HCT116 (cell line): ENCODE measurements at regions not wholly inside any gene's neighbourhood (a gene's known extent, or its start where the extent isn't known, plus 50 kb on each side); places are given as distances from the start of the nearest gene placed in this dataset.

Experiments used
- ATAC-seq: fragments of 200-7000 bp; cut with Tn5 transposase; 2 replicates; pipeline ENCODE4 v1.9.1; 2020; ENCODE audit warnings: mild to moderate bottlenecking, moderate library complexity
- BruUV-seq: library from RNA; stranded (reverse); fragments of 400-500 nt; replicated peaks from 2 replicates; lab custom pipeline; 2021; lab: Mats Ljungman, UMichigan
- CTCF ChIA-PET: fragments of 300-600 bp; sonication (Branson Sonifier 250); formaldehyde crosslinking; loops from one replicate; lab custom pipeline; 2021; ENCODE audit warnings: antibody characterized with exemption; lab: Charles Lee
- POLR2A ChIA-PET: fragments of 300-600, 350-600 bp; sonication (Branson Sonifier 250); formaldehyde crosslinking; loops from one replicate; lab custom pipeline; 2021; ENCODE audit warnings: antibody characterized with exemption; lab: Charles Lee
- RAD21 ChIA-PET, 2 experiments: fragments of 300-600 bp; sonication (Branson Sonifier 250); formaldehyde crosslinking; loops; one replicate each; lab custom pipeline; 2023; ENCODE audit warnings: low total read pairs in 2 of 2; ENCODE audit not compliant: uncharacterized antibody in 2 of 2, unreplicated experiment in 2 of 2, low non-redundant PET in 1 of 2; lab: Charles Lee
- DNase-seq: peaks from one replicate; pipeline ENCODE4 v3.0.0-alpha.2; 2010; ENCODE audit warnings: low read depth, low spot score
- H2AFZ ChIP-seq: fragments of 200-600 bp; shearing (Covaris generic), sonication (generic); 2 replicates; pipeline ENCODE4 v1.6.1; 2017; ENCODE audit warnings: low read depth, mixed run types, mixed read lengths, antibody characterized with exemption, low read length; ENCODE audit not compliant: poor library complexity, severe bottlenecking
- H3K27ac ChIP-seq: 2 replicates; pipeline ENCODE4 v1.5.1; 2012; ENCODE audit warnings: low read depth, low read length
- H3K27me3 ChIP-seq: fragments of 200-600 bp; sonication (generic); 2 replicates; pipeline ENCODE4 v1.6.1; 2016; ENCODE audit warnings: mixed run types, low read length, mixed read lengths; ENCODE audit not compliant: insufficient read depth
- H3K36me3 ChIP-seq, 2 experiments: fragments of 200-500 bp in 1 of 2; fragments of 200-600 bp in 1 of 2; sonication (Bioruptor generic) in 1 of 2; sonication (generic) in 1 of 2; 2 replicates each; pipeline versions ENCODE4 v1.5.1 to v1.6.1; 2014 to 2016; ENCODE audit warnings: low read length in 2 of 2, inconsistent platforms in 1 of 2, mixed read lengths in 1 of 2, mixed run types in 1 of 2; ENCODE audit not compliant: insufficient read depth in 2 of 2, control insufficient read depth in 1 of 2
- H3K4me1 ChIP-seq, 2 experiments: fragments of 200-600 bp in 1 of 2; sonication (generic) in 1 of 2; 2 replicates each; pipeline versions ENCODE4 v1.5.1 to v1.6.1; 2012 to 2017; ENCODE audit warnings: low read length in 2 of 2, inconsistent platforms in 1 of 2, mild to moderate bottlenecking in 1 of 2, mixed read lengths in 1 of 2, mixed run types in 1 of 2, moderate library complexity in 1 of 2; ENCODE audit not compliant: insufficient read depth in 2 of 2, control insufficient read depth in 1 of 2
- H3K4me2 ChIP-seq: fragments of 200-600 bp; sonication (generic); 2 replicates; pipeline ENCODE4 v1.6.1; 2017; ENCODE audit warnings: mixed run types, low read length, mixed read lengths
- H3K4me3 ChIP-seq, 2 experiments: fragments of 200-600 bp in 1 of 2; sonication (generic) in 1 of 2; replicated peaks in 1 of 2; 2 replicates each; pipeline ENCODE4 v1.5.1; 2011 to 2016; ENCODE audit warnings: low read length in 2 of 2, control low read depth in 1 of 2, low read depth in 1 of 2, mild to moderate bottlenecking in 1 of 2, mixed read lengths in 1 of 2, mixed run types in 1 of 2
- H3K79me2 ChIP-seq: fragments of 200-600 bp; sonication (generic); 2 replicates; pipeline ENCODE4 v1.6.1; 2017; ENCODE audit warnings: mild to moderate bottlenecking, mixed run types, low read length, moderate library complexity, mixed read lengths; ENCODE audit not compliant: insufficient read depth
- H3K9ac ChIP-seq: fragments of 200-600 bp; sonication (generic); 2 replicates; pipeline ENCODE4 v1.6.1; 2016; ENCODE audit warnings: low read length, mixed read lengths
- H3K9me2 ChIP-seq: fragments of 200-600 bp; sonication (generic), shearing (Covaris generic); 2 replicates; pipeline ENCODE4 v1.6.1; 2017; ENCODE audit warnings: mixed run types, mild to moderate bottlenecking, moderate library complexity; ENCODE audit not compliant: insufficient read depth
- H3K9me3 ChIP-seq, 2 experiments: fragments of 200-500 bp in 1 of 2; fragments of 200-600 bp in 1 of 2; sonication (Bioruptor generic) in 1 of 2; sonication (generic) in 1 of 2; 2 replicates each; pipeline ENCODE4 v1.6.1; 2014 to 2017; ENCODE audit warnings: low read length in 2 of 2, mixed read lengths in 2 of 2, inconsistent platforms in 1 of 2, low read depth in 1 of 2, mild to moderate bottlenecking in 1 of 2, mixed run types in 1 of 2, moderate library complexity in 1 of 2; ENCODE audit not compliant: control insufficient read depth in 1 of 2, insufficient read depth in 1 of 2
- H4K20me1 ChIP-seq: fragments of 200-600 bp; sonication (generic), shearing (Covaris generic); 2 replicates; pipeline ENCODE4 v1.6.1; 2017; ENCODE audit warnings: mixed run types, mild to moderate bottlenecking, moderate library complexity; ENCODE audit not compliant: insufficient read depth
- CBX3 ChIP-seq: IDR thresholded peaks from 2 replicates; pipeline ENCODE4 v1.6.1; 2012; ENCODE audit warnings: low read depth
- CEBPB ChIP-seq: IDR thresholded peaks from 2 replicates; pipeline ENCODE4 v1.6.1; 2012; ENCODE audit warnings: low read depth
- EGR1 ChIP-seq: IDR thresholded peaks from 2 replicates; pipeline ENCODE4 v1.6.1; 2012; ENCODE audit warnings: low read depth
- EZH2 ChIP-seq: fragments of 200-600 bp; sonication (generic); IDR thresholded peaks from 2 replicates; pipeline ENCODE4 v1.6.1; 2017; ENCODE audit warnings: antibody characterized with exemption, mixed run types
- JUND ChIP-seq: IDR thresholded peaks from 2 replicates; pipeline ENCODE4 v1.6.1; 2012
- RAD21 ChIP-seq: IDR thresholded peaks from 2 replicates; pipeline ENCODE4 v1.6.1; 2012; ENCODE audit warnings: low read depth, mild to moderate bottlenecking
- SIN3A ChIP-seq: IDR thresholded peaks from 2 replicates; pipeline ENCODE4 v1.6.1; 2012; ENCODE audit warnings: low read depth
- SP1 ChIP-seq: IDR thresholded peaks from 2 replicates; pipeline ENCODE4 v1.6.1; 2012; ENCODE audit warnings: low read depth
- YY1 ChIP-seq: IDR thresholded peaks from 2 replicates; pipeline ENCODE4 v1.6.1; 2011; ENCODE audit warnings: low read length, low read depth, moderate library complexity, mild to moderate bottlenecking; ENCODE audit not compliant: insufficient replicate concordance; ENCODE audit errors: extremely low read depth
- ZFX ChIP-seq: fragments of 450-650 bp; IDR thresholded peaks from 2 replicates; pipeline ENCODE4 v1.6.1; 2017
- intact Hi-C: fragments of 100-400 bp; cut with micrococcal nuclease; formaldehyde crosslinking; loops from 2 replicates; pipeline ENCODE4 v1.10.0; 2022
- TF ChIP-seq, protein P1 (sequence below): IDR thresholded peaks from 2 replicates; pipeline ENCODE4 v1.6.1; 2011; ENCODE audit warnings: mild to moderate bottlenecking, low read length, moderate library complexity; ENCODE audit not compliant: insufficient replicate concordance; ENCODE audit errors: extremely low read depth
- TF ChIP-seq, protein P2 (sequence below): IDR thresholded peaks from 2 replicates; pipeline ENCODE4 v1.6.1; 2012
- TF ChIP-seq, protein P3 (sequence below), 3 experiments: fragments of 200-600 bp in 1 of 3; sonication (generic) in 1 of 3; IDR thresholded peaks in 2 of 3; conservative IDR thresholded peaks in 1 of 3; 2 replicates each; pipeline ENCODE4 v1.5.1; 2012 to 2017; ENCODE audit warnings: low read depth in 2 of 3, low read length in 2 of 3, antibody characterized with exemption in 1 of 3, borderline replicate concordance in 1 of 3, control low read depth in 1 of 3, mild to moderate bottlenecking in 1 of 3, mixed read lengths in 1 of 3, mixed run types in 1 of 3, moderate library complexity in 1 of 3; ENCODE audit not compliant: insufficient read depth in 1 of 3

DNA sequence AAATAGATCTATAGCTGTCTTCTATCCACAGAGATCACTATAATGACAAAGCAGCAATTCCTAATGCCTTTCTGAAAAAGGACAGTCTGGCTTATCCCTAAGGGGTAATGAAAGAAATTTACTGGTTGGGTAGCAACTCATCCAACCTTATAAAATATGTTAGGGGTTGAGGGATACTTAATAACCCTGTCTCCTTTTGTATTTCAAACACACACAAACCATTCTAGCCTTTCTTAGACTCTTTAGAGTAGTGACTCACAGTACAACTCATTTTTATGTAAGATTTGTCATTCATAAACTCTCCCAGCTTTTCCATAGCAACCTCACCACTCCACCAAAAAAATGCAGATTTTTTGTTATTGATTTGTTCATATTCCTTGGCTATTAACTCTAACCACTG lies 167.9 kb downstream of the FSCB start:
- H3K9me3 ChIP-seq, result 0 out of 4 replicates have a peak, but pooled peaks cover 0 to 4% of the 10 kb centered on the region in 2 experiments
- no TSS peak for BruUV-seq
- no peaks in the 10 kb centered on the region for H3K4me1 ChIP-seq
- no peaks in the 10 kb centered on the region for H3K79me2 ChIP-seq
- ATAC-seq (no peak), DNase-seq (no peak)
- intact Hi-C loops, result no loop called here
- H3K9ac ChIP-seq, result no peak overlapping the region
- H3K9me2 ChIP-seq, result no peaks in the 10 kb centered on the region
- ChIA-PET CTCF (no interaction called here), RAD21 (no interaction called here), POLR2A (no interaction called here)
- H3K27ac ChIP-seq, result no peak overlapping the region
- TF ChIP-seq SIN3A (no peak), RAD21 (no peak), EGR1 (no peak), YY1 (no peak)
- TF ChIP-seq, protein P1, sequence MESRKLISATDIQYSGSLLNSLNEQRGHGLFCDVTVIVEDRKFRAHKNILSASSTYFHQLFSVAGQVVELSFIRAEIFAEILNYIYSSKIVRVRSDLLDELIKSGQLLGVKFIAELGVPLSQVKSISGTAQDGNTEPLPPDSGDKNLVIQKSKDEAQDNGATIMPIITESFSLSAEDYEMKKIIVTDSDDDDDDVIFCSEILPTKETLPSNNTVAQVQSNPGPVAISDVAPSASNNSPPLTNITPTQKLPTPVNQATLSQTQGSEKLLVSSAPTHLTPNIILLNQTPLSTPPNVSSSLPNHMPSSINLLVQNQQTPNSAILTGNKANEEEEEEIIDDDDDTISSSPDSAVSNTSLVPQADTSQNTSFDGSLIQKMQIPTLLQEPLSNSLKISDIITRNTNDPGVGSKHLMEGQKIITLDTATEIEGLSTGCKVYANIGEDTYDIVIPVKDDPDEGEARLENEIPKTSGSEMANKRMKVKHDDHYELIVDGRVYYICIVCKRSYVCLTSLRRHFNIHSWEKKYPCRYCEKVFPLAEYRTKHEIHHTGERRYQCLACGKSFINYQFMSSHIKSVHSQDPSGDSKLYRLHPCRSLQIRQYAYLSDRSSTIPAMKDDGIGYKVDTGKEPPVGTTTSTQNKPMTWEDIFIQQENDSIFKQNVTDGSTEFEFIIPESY, result no peak
- H3K27me3 ChIP-seq, result no peaks in the 10 kb centered on the region
- H3K36me3 ChIP-seq, result no peaks in the 10 kb centered on the region
- no peaks in the 10 kb centered on the region for H4K20me1 ChIP-seq
- no peak overlapping the region for H3K4me2 ChIP-seq
- H3K4me3 ChIP-seq, result no peak overlapping the region
- H2AFZ ChIP-seq, result no peak overlapping the region

DNA sequence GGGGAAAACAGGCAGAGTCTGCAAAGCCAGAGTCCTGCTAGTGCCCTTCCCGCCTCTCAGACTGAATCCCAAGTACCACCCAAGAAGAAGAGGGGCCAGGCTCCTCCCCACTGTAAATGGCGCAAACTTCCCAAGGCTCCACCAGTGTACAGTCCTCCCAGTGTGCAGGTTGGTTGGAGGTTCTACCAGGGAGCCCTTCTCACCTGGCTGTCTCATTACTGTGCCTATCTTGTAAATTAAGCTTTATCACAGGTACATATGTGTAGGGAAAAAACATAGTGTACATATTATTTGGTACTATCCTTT lies 189.7 kb downstream of the FSCB start:
- TF ChIP-seq ZFX (no peak), YY1 (no peak), JUND (no peak), SP1 (no peak), CBX3 (no peak), EZH2 (no peak), CEBPB (no peak), RAD21 (no peak)
- TF ChIP-seq, protein P2, sequence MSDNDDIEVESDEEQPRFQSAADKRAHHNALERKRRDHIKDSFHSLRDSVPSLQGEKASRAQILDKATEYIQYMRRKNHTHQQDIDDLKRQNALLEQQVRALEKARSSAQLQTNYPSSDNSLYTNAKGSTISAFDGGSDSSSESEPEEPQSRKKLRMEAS, result no peak
- TF ChIP-seq, protein P3, sequence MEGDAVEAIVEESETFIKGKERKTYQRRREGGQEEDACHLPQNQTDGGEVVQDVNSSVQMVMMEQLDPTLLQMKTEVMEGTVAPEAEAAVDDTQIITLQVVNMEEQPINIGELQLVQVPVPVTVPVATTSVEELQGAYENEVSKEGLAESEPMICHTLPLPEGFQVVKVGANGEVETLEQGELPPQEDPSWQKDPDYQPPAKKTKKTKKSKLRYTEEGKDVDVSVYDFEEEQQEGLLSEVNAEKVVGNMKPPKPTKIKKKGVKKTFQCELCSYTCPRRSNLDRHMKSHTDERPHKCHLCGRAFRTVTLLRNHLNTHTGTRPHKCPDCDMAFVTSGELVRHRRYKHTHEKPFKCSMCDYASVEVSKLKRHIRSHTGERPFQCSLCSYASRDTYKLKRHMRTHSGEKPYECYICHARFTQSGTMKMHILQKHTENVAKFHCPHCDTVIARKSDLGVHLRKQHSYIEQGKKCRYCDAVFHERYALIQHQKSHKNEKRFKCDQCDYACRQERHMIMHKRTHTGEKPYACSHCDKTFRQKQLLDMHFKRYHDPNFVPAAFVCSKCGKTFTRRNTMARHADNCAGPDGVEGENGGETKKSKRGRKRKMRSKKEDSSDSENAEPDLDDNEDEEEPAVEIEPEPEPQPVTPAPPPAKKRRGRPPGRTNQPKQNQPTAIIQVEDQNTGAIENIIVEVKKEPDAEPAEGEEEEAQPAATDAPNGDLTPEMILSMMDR (IDR thresholded peaks at IDR 0.05 in 2 of 3, conservative IDR thresholded peaks at IDR 0.05 in 1 of 3; ENCODE audit: borderline replicate concordance in 1 of 3, insufficient read depth in 1 of 3, low read depth in 2 of 3, low read length in 2 of 3), result no peak
- intact Hi-C loops, result no loop called here
- ATAC-seq, result peak; percentile 52

More for the DNA sequence above, 189.7 kb downstream of the FSCB start:
- Histone ChIP-seq H3K9ac (no peak overlapping the region), H3K27me3 (no peaks in the 10 kb centered on the region), H3K4me1 (peaks cover 12 to 18% of the 10 kb centered on the region in 2 experiments), H3K9me3 (no peaks in the 10 kb centered on the region; a peak in 1 of 4 replicates), H3K4me3 (no peak overlapping the region), H3K36me3 (no peaks in the 10 kb centered on the region), H3K4me2 (peak overlapping the region; percentile 61), H3K79me2 (no peaks in the 10 kb centered on the region), H3K9me2 (no peaks in the 10 kb centered on the region), H4K20me1 (no peaks in the 10 kb centered on the region), H3K27ac (peak overlapping the region; percentile 47; the same call in 1 of the 2 replicates), H2AFZ (peak overlapping the region; percentile 45)
- ChIA-PET CTCF (no interaction called here), RAD21 (no interaction called here), POLR2A (no interaction called here)
- DNase-seq, result no peak
- no TSS peak for BruUV-seq
